Activated T-cell treated with anti-CD3 and anti-CD28 coated beads for 4 hours (primary cell): ENCODE measurements at regions not wholly inside any gene's neighbourhood (a gene's known extent, or its start where the extent isn't known, plus 50 kb on each side); places are given as distances from the start of the nearest gene placed in this dataset.

Source experiments
- DNase-seq: peaks from one replicate; pipeline ENCODE4 v3.0.0-alpha.2; 2020

- DNase-seq = no peak
These were observed 176.2 kb downstream of the TFAP2C start for GRCh38 chr20:56805313-56805712.

GRCh38 chr20:56805966-56806365, 176.9 kb downstream of the TFAP2C start:
- DNase-seq = no peak

- DNase-seq = no peak
These were observed 177.9 kb downstream of the TFAP2C start for GRCh38 chr20:56806952-56807517.

GRCh38 chr20:56808117-56808725, 179.1 kb downstream of the TFAP2C start:
- DNase-seq = no peak

DNA sequence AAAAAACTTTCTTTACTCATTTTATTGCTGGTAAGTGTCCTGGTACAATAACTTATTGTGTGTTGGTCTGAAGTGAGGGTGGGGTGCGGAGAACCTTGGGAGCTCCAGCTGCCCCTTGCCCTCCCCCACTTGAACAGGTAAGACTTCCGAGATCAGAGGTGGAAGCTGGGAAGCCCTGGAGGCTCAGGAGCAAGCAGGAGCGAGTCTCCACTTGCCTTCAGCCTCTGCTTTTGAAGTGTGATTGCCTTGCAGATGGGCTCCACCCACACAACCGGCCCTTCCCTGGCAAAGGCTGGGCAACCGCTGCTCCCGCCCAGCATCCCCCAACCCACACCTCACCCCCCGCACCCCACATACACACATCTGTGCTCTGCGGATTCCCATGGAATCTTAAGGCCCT, 179.6 kb downstream of the TFAP2C start:
- DNase-seq = no peak

DNA sequence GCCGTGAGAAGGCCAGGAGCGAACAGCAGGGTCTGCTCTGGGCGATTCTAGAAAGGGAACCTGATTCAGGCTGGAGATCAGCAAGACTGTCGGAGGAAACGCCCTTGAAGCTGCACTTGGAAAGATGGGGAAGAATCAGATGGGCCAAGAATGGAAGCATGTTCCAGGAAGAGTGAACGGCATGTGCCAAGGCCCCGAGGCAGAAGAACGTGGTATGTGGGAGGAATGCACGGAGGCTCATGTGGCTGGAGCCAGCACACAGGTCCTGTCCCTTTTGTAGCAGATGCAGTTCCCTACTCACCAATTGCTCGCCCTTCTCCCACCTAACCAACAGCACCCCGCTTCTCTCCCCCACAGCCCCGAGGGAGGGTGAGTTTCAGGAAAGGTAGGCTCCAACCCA, 180.6 kb downstream of the TFAP2C start:
- DNase-seq = no peak

DNA sequence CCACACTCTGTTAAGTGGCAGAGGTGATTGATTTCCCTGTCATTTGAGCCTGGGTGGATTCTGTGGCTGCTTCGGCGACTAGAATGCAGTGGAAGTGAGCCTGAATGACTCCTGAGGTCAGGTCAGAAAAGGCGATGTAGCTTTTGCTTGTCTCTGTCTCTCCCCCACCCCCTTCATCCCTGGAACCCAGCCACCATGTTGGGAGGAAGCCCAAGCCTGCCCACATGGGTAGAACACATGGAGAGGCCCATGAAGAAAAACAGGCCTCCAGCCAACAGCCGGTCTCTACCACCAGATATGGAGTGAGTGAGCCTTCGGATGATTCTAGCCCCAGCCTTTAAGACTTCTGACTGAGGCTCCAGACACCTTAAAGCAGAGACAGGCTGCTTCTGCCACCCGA, 181.0 kb downstream of the TFAP2C start:
- no peak for DNase-seq

DNA sequence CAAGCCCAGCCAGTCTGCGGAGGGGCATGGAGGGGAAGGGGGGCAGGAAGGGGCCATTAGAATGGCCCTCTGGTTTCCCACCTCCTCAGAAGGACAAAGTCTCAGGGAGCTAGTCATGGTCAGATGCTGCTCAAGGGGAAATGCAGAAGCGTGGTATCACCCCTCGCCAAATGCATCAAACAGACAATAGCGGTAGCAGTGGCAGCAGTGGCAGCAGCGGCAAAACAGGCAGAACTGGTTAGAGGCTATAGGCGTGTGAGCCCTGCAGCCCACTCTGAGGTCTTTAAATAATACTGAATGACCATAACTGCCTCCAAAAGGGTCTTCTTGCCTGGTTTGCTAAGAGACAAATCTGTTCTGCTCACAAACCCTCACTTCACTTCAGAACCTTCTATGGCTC, 186.7 kb downstream of the TFAP2C start:
- DNase-seq = no peak

- no peak for DNase-seq
These were observed 187.2 kb downstream of the TFAP2C start for GRCh38 chr20:56816349-56816748.

DNA sequence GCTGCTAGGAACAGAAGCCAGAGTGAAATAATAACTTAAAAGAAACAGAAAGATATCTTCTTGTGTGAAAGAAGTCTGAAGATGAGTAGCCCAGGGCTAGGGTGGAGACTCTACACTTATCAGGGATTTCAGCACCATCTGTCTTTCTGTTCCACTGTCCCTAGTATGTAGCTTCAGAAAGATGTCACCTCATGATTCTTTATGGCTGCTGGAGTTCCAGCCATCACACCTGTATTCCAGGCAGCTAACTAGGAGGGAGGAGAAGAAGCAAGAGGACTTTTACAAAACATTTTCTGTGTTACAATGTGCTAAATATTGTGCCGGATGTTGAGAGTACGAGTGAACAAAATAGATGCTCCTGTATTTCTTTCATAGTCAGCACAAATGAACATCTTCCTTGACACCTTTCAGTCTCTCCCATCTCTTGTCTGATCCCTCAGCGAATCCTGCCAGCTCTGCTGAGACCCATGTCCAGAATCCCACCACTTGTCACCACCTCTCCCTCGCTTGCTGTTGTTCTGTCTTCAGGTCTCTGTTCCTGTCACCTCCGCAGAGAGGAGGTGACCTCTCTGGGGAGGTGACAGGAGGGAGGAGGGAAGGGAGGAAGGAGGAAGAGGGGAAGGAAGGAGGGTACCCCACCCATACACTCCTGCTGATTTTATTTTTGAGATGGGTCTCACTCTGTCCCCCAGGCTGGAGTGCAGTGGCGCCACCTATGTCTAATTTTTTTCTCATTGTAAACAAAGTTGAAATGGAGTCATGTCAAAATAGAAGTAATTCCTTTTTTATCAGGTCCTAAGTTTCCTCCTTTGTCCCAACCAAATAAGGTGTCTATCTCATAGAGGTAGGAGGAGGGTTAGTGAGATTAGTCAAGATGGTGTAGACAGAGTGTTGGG, 188.9 kb downstream of the TFAP2C start:
- no peak for DNase-seq

DNA sequence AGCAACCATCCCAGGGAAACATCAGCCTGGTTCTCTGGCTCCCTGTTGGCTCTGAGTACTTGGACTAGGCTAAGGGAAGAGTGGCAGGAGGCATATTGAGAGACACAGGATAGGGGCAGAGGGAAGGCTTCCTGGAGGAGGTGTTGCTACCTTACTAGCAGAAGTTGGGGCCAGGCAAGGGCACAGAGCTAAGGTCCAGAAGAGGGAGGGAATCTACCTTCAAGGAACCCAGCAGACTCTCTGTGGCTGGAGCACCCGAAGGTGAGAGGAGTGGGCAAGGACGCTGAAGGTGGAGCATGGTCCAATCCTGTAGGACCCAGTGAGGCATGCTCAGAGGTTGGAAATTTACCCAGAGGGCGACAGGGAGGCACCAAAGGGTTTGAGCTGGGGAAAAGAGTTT, 191.9 kb downstream of the TFAP2C start:
- no peak for DNase-seq

DNA sequence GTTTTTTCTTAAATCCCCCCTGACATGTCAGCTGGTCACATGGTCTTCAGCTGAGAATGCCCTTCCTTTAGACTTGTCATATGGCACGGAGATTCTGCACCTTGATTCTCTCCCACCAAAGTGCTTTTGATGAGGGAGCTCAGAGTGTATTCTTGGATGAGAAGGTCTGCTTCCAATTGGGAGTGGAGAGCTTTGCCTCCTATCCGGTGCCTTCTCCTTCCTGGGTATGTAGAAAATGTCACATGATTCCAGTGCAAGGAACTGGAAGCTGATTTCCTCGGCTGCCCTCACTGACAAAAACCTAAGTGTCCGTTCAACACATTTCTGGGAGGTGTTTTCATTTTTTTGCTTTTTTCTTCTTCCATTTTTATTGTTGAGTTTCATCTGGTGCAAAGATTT, 197.2 kb downstream of the TFAP2C start:
- DNase-seq = no peak

DNA sequence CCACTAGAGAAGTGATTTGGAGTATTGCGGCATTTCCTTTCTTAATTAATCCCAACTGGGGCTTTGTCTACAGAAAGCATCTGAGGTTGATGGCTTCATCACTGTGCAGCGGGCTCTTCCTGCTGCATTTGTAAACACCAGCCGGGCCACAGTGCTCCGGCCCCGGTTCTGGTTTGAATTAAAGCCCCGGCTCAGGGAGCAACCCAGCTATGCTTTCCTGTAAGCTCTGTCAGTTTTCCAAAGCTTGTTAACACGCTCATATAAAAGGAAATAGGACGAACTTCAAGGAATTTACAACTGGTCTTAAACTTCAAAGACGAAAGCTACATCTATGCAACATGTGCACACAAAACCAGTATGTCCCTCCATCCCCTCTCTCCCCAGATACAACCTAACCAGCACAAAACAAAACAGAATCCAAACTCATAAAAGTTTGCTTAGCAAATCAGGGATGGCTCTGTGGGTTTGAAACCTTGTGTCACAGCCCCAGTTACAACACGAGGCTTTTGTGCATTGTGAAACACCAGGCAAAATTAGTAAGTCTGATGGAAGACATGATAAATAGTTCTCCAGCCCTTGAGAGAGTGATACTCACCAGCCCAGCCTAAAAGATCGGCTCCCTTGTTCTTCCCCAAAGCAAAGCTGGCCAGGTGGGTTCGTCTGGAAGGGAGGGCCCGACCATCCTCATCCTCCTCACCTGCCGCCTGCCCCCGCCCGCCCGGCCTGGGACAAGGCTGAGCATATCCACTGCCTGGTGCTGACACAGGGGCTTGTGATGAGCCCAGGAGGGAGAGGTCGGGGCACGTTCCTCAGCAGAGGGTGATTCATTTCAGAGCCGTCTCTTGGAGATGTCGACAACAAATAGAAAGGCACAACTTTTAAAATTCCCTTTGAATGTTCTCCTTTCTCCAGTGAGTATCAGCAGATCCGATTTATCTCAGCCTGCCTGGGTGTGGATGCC, 197.9 kb downstream of the TFAP2C start:
- DNase-seq = no peak

DNA sequence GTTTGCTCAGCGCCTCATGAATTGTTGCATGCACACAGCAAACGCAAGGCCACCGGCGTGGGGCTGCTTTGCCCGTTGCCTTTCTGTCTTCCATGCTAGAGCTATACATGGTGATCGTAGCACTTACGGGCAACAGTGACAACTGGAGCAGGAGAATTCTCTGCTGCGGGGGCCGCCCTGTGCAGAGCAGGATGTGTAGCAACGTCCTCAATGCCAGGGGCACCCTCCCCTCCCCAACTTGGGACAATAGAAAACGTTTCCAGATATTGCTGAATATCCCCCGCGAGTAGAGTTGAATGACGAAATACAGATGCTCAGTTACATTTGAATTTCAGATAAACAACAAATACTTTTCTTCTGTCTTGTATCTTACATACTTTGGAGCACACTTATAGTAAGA, 198.7 kb downstream of the TFAP2C start:
- DNase-seq = no peak

DNA sequence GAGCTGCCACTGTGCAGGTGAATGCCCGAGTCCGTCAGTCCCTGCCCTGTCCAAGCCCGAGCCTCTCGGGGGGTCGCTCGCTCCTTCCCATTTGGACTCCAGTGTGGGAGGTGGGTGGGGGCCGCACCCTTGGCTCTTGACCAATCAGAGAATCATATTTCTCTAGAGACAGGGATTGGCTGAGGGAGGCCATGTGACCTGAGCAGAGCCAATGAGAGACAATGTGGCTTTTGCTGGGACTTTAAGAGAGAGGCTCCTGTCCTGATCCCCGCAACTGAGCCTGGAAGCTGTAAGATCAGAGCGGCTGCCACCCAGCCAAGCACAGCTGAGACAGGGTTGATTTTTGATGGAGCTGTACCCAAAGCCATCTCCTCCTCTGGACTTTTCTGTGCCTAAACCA, 199.3 kb downstream of the TFAP2C start:
- DNase-seq = no peak

- DNase-seq = no peak
These were observed 200.8 kb downstream of the TFAP2C start for GRCh38 chr20:56829788-56830385.

DNA sequence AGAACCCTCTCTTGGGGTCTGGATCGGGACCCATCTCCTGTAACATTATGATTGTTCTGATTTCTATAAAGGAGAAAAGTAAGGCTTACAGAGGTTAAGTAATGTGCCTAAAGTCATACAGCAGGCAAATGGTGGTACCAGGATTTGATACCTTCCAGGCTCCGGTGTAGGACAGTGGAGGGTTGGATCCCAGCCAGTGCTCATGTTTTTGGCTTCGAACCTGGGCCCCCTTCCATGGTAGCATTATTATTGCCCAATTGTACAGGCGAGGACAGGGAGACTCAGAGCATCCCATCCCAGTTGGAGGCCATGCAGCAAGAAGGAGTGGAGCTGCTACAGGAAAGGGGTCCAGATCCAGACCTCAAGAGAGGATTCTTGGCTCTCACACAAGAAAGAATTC, 202.7 kb downstream of the TFAP2C start:
- no peak for DNase-seq

- DNase-seq = no peak
These were observed 204.3 kb downstream of the TFAP2C start for GRCh38 chr20:56833427-56833826.

DNA sequence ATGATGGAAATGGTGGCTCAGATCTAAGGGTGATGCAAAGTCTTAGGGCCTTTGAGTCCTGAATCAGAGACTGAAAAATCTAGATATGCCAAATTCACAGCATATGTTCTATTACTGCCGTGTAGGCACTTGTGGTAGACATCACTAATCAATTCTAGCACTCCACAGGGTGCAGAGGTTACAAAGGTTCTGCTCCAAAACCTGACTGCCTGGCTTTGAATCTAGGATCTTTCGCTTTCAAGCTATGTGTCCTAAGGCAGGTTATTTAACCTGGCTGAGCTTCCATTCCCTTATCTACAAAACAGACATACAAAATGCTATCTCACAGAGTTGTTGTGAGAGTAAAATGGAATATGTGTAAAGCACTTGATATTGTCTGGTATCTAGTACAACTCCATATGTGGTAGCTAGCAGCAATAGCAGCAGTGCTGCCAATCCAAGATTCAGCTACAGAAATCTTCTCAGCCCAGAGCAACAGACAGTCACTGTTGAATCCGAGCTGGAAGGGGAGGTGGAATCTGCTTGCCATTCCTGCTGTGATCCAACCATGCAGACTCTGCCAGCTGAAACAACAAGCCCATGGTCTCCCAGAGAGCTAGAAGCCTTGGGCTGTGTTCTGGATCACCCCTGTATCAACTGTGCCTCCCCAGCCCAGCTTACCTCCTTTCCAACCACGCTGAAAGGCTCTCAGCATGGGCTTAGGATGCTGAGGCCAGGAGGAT, 206.9 kb downstream of the TFAP2C start:
- no peak for DNase-seq

DNA sequence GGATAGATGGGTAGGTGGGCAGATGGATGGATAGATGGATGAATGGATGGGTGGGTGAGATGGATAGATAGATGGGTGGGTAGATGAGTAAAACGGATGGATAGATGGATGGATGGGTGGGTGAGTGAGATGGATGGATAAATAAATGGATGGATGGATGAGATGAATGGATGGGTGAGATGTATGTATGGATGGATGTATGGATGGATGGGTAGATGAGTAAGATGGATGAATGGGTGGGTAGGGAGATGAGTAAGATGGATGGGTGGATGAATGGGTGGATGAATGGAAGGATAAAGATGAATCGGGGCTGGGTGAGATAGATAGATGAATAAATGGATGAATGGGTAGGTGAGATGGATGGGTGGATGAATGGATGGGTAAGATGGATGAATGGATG, 210.1 kb downstream of the TFAP2C start:
- no peak for DNase-seq

GRCh38 chr20:56839786-56840185, 210.7 kb downstream of the TFAP2C start:
- DNase-seq = no peak

DNA sequence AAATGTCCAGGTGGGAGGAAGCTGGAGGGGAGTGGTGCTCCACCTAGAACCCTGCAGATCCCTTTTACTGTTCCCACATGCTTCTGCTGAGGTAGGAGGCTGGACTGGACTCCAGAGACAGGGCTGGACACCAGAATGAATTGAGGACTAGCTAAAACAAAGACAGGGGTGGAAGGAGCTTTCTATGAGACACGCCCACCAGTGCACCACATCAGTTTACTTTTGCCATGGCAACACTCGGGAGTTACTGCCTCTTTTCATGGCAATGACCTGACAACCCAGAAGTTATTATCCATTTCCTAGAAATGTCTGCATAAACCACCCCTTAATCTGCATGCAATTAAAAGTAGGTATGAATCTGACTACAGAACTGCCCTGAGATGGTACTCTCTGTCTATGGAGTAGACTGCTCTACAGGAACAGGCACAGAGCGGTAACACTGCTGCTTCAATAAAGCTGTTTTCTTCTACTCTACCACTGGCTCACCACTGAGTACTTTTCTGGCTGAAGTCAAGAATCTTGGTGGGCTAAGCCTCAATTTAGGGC, 211.7 kb downstream of the TFAP2C start:
- no peak for DNase-seq
